ENCODE measurements at regions not wholly inside any gene's neighbourhood (a gene's known extent, or its start where the extent isn't known, plus 50 kb on each side); places are given as distances from the start of the nearest gene placed in this dataset.

- TF ChIP-seq CTCF (IDR thresholded peaks at IDR 0.05; ENCODE audit: low read depth, low read length) (no peak), EZH2phosphoT487 (IDR thresholded peaks at IDR 0.05; ENCODE audit: low read depth) (no peak)
These were observed 257.4 kb downstream of the ASXL3 start for GRCh38 chr18:33835419-33835818.

Measured in OCI-LY3 (cell line).